Ovary (tissue), 3 donors: ENCODE measurements at regions not wholly inside any gene's neighbourhood (a gene's known extent, or its start where the extent isn't known, plus 50 kb on each side); places are given as distances from the start of the nearest gene placed in this dataset.

Experiments
- EP300 ChIP-seq: sonication (generic); formaldehyde crosslinking; IDR thresholded peaks from one replicate; pipeline ENCODE4 v1.6.1; 2017; ENCODE audit warnings: antibody characterized with exemption
- POLR2A ChIP-seq: fragments of 450-650 bp; IDR thresholded peaks from one replicate; pipeline ENCODE4 v1.6.1; 2017; ENCODE audit warnings: antibody characterized with exemption, mild to moderate bottlenecking, moderate library complexity
- TF ChIP-seq, protein P1 (sequence below), 3 donors: fragments of 450-650 bp in 2 of 3; fragments of 200-600 bp in 1 of 3; IDR thresholded peaks; one replicate each; pipeline versions ENCODE4 v1.5.1 to v1.8.0; 2016 to 2022; ENCODE audit warnings: antibody characterized with exemption in 3 of 3, mild to moderate bottlenecking in 1 of 3
- donor health status: DM: no; HTN: no; CAD: no.

GRCh38 chr13:33963895-33964294 lies 145.9 kb downstream of the RFC3 start:
- TF ChIP-seq, protein P1, sequence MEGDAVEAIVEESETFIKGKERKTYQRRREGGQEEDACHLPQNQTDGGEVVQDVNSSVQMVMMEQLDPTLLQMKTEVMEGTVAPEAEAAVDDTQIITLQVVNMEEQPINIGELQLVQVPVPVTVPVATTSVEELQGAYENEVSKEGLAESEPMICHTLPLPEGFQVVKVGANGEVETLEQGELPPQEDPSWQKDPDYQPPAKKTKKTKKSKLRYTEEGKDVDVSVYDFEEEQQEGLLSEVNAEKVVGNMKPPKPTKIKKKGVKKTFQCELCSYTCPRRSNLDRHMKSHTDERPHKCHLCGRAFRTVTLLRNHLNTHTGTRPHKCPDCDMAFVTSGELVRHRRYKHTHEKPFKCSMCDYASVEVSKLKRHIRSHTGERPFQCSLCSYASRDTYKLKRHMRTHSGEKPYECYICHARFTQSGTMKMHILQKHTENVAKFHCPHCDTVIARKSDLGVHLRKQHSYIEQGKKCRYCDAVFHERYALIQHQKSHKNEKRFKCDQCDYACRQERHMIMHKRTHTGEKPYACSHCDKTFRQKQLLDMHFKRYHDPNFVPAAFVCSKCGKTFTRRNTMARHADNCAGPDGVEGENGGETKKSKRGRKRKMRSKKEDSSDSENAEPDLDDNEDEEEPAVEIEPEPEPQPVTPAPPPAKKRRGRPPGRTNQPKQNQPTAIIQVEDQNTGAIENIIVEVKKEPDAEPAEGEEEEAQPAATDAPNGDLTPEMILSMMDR (IDR thresholded peaks at IDR 0.05) = no peak
- TF ChIP-seq EP300 = no peak
- TF ChIP-seq POLR2A = no peak
